ENCODE measurements at regions not wholly inside any gene's neighbourhood (a gene's known extent, or its start where the extent isn't known, plus 50 kb on each side); places are given as distances from the start of the nearest gene placed in this dataset.

DNA sequence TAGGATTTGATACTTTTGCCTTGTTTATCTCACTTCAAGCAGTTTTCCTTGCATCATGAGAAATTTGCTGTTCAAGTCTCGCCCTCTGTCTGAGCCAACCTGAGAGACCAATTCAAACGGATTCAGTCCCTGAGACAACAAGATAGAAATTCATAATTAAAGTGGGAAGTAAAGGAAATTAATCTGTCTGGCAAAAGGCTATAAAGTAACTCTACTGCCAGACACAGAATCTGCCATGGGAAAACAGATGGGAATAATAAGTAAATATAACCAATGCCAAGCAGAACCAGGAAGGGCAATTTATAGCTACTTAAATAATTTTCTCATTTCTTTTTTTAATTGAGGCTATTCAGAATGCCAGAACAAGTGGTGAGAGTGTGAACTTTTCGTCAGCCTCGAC, 239.6 kb downstream of the TFAP2C start:
- intact Hi-C loops (cut with micrococcal nuclease; ENCODE audit: unreplicated experiment) (no loop called here), in situ Hi-C loops (cut with HindIII; ENCODE audit: low pct_unique_long_range_greater_than_20kb, low sequenced_read_pairs) (no loop called here)
- BruUV-seq (replicated peaks) = no TSS peak
- TF ChIP-seq, protein P1, sequence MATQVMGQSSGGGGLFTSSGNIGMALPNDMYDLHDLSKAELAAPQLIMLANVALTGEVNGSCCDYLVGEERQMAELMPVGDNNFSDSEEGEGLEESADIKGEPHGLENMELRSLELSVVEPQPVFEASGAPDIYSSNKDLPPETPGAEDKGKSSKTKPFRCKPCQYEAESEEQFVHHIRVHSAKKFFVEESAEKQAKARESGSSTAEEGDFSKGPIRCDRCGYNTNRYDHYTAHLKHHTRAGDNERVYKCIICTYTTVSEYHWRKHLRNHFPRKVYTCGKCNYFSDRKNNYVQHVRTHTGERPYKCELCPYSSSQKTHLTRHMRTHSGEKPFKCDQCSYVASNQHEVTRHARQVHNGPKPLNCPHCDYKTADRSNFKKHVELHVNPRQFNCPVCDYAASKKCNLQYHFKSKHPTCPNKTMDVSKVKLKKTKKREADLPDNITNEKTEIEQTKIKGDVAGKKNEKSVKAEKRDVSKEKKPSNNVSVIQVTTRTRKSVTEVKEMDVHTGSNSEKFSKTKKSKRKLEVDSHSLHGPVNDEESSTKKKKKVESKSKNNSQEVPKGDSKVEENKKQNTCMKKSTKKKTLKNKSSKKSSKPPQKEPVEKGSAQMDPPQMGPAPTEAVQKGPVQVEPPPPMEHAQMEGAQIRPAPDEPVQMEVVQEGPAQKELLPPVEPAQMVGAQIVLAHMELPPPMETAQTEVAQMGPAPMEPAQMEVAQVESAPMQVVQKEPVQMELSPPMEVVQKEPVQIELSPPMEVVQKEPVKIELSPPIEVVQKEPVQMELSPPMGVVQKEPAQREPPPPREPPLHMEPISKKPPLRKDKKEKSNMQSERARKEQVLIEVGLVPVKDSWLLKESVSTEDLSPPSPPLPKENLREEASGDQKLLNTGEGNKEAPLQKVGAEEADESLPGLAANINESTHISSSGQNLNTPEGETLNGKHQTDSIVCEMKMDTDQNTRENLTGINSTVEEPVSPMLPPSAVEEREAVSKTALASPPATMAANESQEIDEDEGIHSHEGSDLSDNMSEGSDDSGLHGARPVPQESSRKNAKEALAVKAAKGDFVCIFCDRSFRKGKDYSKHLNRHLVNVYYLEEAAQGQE (IDR thresholded peaks at IDR 0.05; ENCODE audit: insufficient read depth in 1 of 2, low read depth in 2 of 2, low read length in 1 of 2) = no peak
- TF ChIP-seq, protein P2, sequence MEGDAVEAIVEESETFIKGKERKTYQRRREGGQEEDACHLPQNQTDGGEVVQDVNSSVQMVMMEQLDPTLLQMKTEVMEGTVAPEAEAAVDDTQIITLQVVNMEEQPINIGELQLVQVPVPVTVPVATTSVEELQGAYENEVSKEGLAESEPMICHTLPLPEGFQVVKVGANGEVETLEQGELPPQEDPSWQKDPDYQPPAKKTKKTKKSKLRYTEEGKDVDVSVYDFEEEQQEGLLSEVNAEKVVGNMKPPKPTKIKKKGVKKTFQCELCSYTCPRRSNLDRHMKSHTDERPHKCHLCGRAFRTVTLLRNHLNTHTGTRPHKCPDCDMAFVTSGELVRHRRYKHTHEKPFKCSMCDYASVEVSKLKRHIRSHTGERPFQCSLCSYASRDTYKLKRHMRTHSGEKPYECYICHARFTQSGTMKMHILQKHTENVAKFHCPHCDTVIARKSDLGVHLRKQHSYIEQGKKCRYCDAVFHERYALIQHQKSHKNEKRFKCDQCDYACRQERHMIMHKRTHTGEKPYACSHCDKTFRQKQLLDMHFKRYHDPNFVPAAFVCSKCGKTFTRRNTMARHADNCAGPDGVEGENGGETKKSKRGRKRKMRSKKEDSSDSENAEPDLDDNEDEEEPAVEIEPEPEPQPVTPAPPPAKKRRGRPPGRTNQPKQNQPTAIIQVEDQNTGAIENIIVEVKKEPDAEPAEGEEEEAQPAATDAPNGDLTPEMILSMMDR (IDR thresholded peaks at IDR 0.05) = no peak
- TF ChIP-seq TCF7L2 (IDR thresholded peaks at IDR 0.05; ENCODE audit: low read depth, low read length) (no peak), POLR2AphosphoS5 (IDR thresholded peaks at IDR 0.05; ENCODE audit: low read depth, low read length) (no peak), SIN3A (IDR thresholded peaks at IDR 0.05; ENCODE audit: borderline replicate concordance, insufficient read depth, low read depth, low read length) (no peak)
- no peak for DNase-seq (ENCODE audit: low read depth, low spot score)
- no peak for ATAC-seq
- POLR2A ChIA-PET = no interaction called here
- Histone ChIP-seq H3K9me3 (ENCODE audit: control insufficient read depth, insufficient read depth, low read depth, low read length) (no peaks in the 10 kb centered on the region), H3K4me3 (ENCODE audit: low read depth in 2 of 2, low read length in 2 of 2) (no peak overlapping the region), H3K36me3 (ENCODE audit: control insufficient read depth, insufficient read depth, low read length) (no peaks in the 10 kb centered on the region), H3K4me1 (ENCODE audit: control insufficient read depth, insufficient read depth, low read length) (no peaks in the 10 kb centered on the region), H3K27me3 (ENCODE audit: control insufficient read depth, insufficient read depth, low read length) (no peaks in the 10 kb centered on the region), H3K27ac (ENCODE audit: low read length) (no peak overlapping the region)
- CTCF ChIA-PET = no interaction called here

DNA sequence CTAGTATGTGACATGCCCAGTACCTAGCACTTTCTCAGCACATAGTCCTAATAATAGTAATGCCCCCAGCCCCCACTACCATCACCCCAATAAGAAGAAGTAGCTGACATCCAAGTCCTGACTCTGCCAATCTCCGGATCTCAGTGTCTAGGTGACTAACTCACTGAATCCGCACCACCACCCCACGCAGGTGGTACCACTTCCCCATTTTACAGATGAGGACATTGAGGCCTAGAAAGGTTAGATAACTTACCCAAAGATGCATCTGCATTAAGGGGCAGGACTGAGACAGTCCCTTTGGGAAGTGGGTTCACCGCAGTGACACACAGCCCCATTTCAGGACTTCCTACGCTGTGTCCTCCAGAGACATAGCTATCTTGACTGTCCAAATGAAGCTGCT, 241.2 kb downstream of the TFAP2C start:
- Histone ChIP-seq H3K27ac (ENCODE audit: low read length) (no peak overlapping the region), H3K9me3 (ENCODE audit: control insufficient read depth, insufficient read depth, low read depth, low read length) (no peaks in the 10 kb centered on the region), H3K4me1 (ENCODE audit: control insufficient read depth, insufficient read depth, low read length) (no peaks in the 10 kb centered on the region), H3K36me3 (ENCODE audit: control insufficient read depth, insufficient read depth, low read length) (no peaks in the 10 kb centered on the region), H3K4me3 (ENCODE audit: low read depth in 2 of 2, low read length in 2 of 2) (no peak overlapping the region), H3K27me3 (ENCODE audit: control insufficient read depth, insufficient read depth, low read length) (no peaks in the 10 kb centered on the region)
- TF ChIP-seq TCF7L2 (IDR thresholded peaks at IDR 0.05; ENCODE audit: low read depth, low read length) (no peak), SIN3A (IDR thresholded peaks at IDR 0.05; ENCODE audit: borderline replicate concordance, insufficient read depth, low read depth, low read length) (no peak), POLR2AphosphoS5 (IDR thresholded peaks at IDR 0.05; ENCODE audit: low read depth, low read length) (no peak)
- TF ChIP-seq, protein P1 (IDR thresholded peaks at IDR 0.05; ENCODE audit: insufficient read depth in 1 of 2, low read depth in 2 of 2, low read length in 1 of 2) = no peak
- TF ChIP-seq, protein P2 (IDR thresholded peaks at IDR 0.05) = no peak
- DNase-seq (ENCODE audit: low read depth, low spot score) (no peak), ATAC-seq (no peak)
- CTCF ChIA-PET = no interaction called here
- no TSS peak for BruUV-seq (replicated peaks)
- intact Hi-C loops (cut with micrococcal nuclease; ENCODE audit: unreplicated experiment) (no loop called here), in situ Hi-C loops (cut with HindIII; ENCODE audit: low pct_unique_long_range_greater_than_20kb, low sequenced_read_pairs) (no loop called here)
- POLR2A ChIA-PET = no interaction called here
